ENCODE measurements at regions not wholly inside any gene's neighbourhood (a gene's known extent, or its start where the extent isn't known, plus 50 kb on each side); places are given as distances from the start of the nearest gene placed in this dataset.

DNA sequence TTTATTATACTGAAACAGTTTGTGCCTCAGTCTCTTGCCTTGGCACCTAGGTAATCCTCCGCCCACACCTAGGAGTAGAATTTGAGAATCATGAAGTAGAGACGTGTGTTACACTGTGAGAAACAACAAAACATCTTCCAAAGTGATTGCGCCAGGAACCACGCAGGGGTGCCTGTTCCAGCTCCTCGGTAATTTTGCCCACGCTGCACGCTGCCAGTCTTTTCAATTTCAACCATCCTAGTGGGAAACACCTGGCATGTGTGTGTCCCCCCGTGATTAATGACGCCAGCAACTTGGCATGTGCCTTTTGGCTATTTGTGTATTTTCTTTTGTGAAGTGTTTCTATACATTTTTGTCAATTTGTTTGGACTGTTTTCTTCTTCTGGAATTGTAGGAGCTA, 919.1 kb downstream of the BRD1 start:
- TF ChIP-seq, protein P1, sequence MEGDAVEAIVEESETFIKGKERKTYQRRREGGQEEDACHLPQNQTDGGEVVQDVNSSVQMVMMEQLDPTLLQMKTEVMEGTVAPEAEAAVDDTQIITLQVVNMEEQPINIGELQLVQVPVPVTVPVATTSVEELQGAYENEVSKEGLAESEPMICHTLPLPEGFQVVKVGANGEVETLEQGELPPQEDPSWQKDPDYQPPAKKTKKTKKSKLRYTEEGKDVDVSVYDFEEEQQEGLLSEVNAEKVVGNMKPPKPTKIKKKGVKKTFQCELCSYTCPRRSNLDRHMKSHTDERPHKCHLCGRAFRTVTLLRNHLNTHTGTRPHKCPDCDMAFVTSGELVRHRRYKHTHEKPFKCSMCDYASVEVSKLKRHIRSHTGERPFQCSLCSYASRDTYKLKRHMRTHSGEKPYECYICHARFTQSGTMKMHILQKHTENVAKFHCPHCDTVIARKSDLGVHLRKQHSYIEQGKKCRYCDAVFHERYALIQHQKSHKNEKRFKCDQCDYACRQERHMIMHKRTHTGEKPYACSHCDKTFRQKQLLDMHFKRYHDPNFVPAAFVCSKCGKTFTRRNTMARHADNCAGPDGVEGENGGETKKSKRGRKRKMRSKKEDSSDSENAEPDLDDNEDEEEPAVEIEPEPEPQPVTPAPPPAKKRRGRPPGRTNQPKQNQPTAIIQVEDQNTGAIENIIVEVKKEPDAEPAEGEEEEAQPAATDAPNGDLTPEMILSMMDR (IDR thresholded peaks at IDR 0.05; ENCODE audit: insufficient read depth, low read length, poor library complexity, severe bottlenecking): no peak
- TF ChIP-seq EZH2phosphoT487 (conservative IDR thresholded peaks at IDR 0.05; ENCODE audit: low read length): no peak
